ENCODE measurements at regions not wholly inside any gene's neighbourhood (a gene's known extent, or its start where the extent isn't known, plus 50 kb on each side); places are given as distances from the start of the nearest gene placed in this dataset.
"Not testable (repeated sequence)": the region's sequence is repeated elsewhere in the genome, so short reads cannot be mapped to it uniquely, and the experiment has no call there.

GRCh38 chr6:63477422-63478040 lies 94.7 kb upstream of the LOC128125822 start:
- no peak for DNase-seq (ENCODE audit: low spot score)

- DNase-seq (ENCODE audit: low spot score) = no peak
Measured at GRCh38 chr6:63478734-63479133, 93.5 kb upstream of the LOC128125822 start.

- DNase-seq (ENCODE audit: low spot score) = no peak
Measured at GRCh38 chr6:63486196-63486595, 86.1 kb upstream of the LOC128125822 start.

- peak; percentile 66 for DNase-seq (ENCODE audit: low spot score)
Measured at GRCh38 chr6:63487103-63487813, 85.0 kb upstream of the LOC128125822 start.

GRCh38 chr6:63491119-63491518 lies 81.2 kb upstream of the LOC128125822 start:
- DNase-seq (ENCODE audit: low spot score) = no peak

- no peak for DNase-seq (ENCODE audit: low spot score)
Measured at GRCh38 chr6:63492476-63492875, 79.8 kb upstream of the LOC128125822 start.

- DNase-seq (ENCODE audit: low spot score) = no peak
Measured at GRCh38 chr6:63493557-63493956, 78.7 kb upstream of the LOC128125822 start.

GRCh38 chr6:63496361-63496804 lies 75.9 kb upstream of the LOC128125822 start:
- no peak for DNase-seq (ENCODE audit: low spot score)

GRCh38 chr6:63502156-63502555 lies 70.1 kb upstream of the LOC128125822 start:
- DNase-seq (ENCODE audit: low spot score) = no peak

- DNase-seq (ENCODE audit: low spot score) = peak; percentile 26
Measured at GRCh38 chr6:63503199-63503598, 69.1 kb upstream of the LOC128125822 start.

GRCh38 chr6:63504777-63505384 lies 67.4 kb upstream of the LOC128125822 start:
- no peak for DNase-seq (ENCODE audit: low spot score)

- DNase-seq (ENCODE audit: low spot score) = no peak
Measured at GRCh38 chr6:63507096-63507495, 65.2 kb upstream of the LOC128125822 start.

- DNase-seq (ENCODE audit: low spot score) = peak; percentile 73
Measured at GRCh38 chr6:63509652-63510352, 62.5 kb upstream of the LOC128125822 start.

- DNase-seq (ENCODE audit: low spot score) = no peak
Measured at GRCh38 chr6:63510353-63510686, 62.0 kb upstream of the LOC128125822 start.

- no peak for DNase-seq (ENCODE audit: low spot score)
Measured at GRCh38 chr6:63510849-63511248, 61.4 kb upstream of the LOC128125822 start.

GRCh38 chr6:63514488-63515173 lies 57.6 kb upstream of the LOC128125822 start:
- DNase-seq (ENCODE audit: low spot score) = no peak

GRCh38 chr6:63515227-63515626 lies 57.1 kb upstream of the LOC128125822 start:
- not testable (repeated sequence) for DNase-seq (ENCODE audit: low spot score)

- DNase-seq (ENCODE audit: low spot score) = no peak
Measured at GRCh38 chr6:63516186-63516944, 55.9 kb upstream of the LOC128125822 start.

GRCh38 chr6:63517221-63517620 lies 55.1 kb upstream of the LOC128125822 start:
- no peak for DNase-seq (ENCODE audit: low spot score)

- no peak for DNase-seq (ENCODE audit: low spot score)
Measured at GRCh38 chr6:63521475-63522210, 50.6 kb upstream of the LOC128125822 start.

All from umbilical cord (tissue), 1 donor.